ENCODE measurements at regions not wholly inside any gene's neighbourhood (a gene's known extent, or its start where the extent isn't known, plus 50 kb on each side); places are given as distances from the start of the nearest gene placed in this dataset.

DNA sequence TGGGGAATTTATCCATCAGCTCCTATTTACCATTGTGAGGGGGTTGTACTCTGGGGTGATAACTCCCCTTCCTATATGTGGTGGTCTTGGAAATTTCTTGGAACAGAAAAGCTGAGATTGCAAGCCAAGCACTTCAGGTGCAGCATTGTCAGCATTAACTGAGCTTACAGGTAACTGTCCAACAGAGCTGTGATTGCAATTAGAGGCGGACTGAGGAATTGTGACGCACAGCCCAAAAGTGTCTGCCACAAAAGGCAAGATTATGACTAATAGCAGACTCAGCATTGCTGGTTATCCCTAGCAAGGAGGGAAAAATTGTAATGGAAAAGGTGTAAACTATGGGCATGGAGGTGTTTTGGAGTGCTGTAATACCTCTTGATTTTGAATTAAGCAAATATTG is 126.1 kb upstream of the AGR3 start:
- no peaks in the 10 kb centered on the region for H3K9me3 ChIP-seq
- Mint-ChIP-seq H3K27me3 (ENCODE audit: insufficient read depth, unreplicated experiment) (no peaks in the 10 kb centered on the region), H3K4me1 (ENCODE audit: low read depth, unreplicated experiment) (no peaks in the 10 kb centered on the region), H3K27ac (ENCODE audit: unreplicated experiment) (no peak overlapping the region), H3K9me3 (ENCODE audit: unreplicated experiment) (peaks cover 33% of the 10 kb centered on the region), H3K36me3 (ENCODE audit: insufficient read depth, unreplicated experiment) (no peaks in the 10 kb centered on the region), H3K4me3 (ENCODE audit: unreplicated experiment) (no peak overlapping the region)
- no peak for TF ChIP-seq CTCF (IDR thresholded peaks at IDR 0.05; ENCODE audit: insufficient read depth in 1 of 2, low read depth in 1 of 2, low read length in 1 of 2, severe bottlenecking in 1 of 2, unreplicated experiment in 1 of 2)
- no peaks in the 10 kb centered on the region for H3K4me1 ChIP-seq
- POLR2A ChIA-PET, result no interaction called here
- H3K36me3 ChIP-seq (ENCODE audit: control insufficient read depth, insufficient read depth, low read length), result no peaks in the 10 kb centered on the region
- BruUV-seq (replicated peaks), result no TSS peak
- H3K27me3 ChIP-seq (replicated peaks; ENCODE audit: control insufficient read depth, insufficient read depth, low read length), result no peaks in the 10 kb centered on the region
- CTCF ChIA-PET, result no interaction called here
- DNase-seq, result no peak
- intact Hi-C loops (cut with micrococcal nuclease; ENCODE audit: unreplicated experiment), result no loop called here
- no peak overlapping the region for H3K4me3 ChIP-seq (ENCODE audit: low read depth, low read length)

GRCh38 chr7:17009007-17009719 is 127.4 kb upstream of the AGR3 start:
- intact Hi-C loops (cut with micrococcal nuclease; ENCODE audit: unreplicated experiment), result loop anchor here (1.0 kb wide), 1 partner anchor 637 kb away; no protein-coding TSS in a partner anchor
- no peak overlapping the region for H3K4me3 Mint-ChIP-seq (ENCODE audit: unreplicated experiment)
- peak; percentile 15 to 49 for TF ChIP-seq CTCF (IDR thresholded peaks at IDR 0.05; ENCODE audit: insufficient read depth in 1 of 2, low read depth in 1 of 2, low read length in 1 of 2, severe bottlenecking in 1 of 2, unreplicated experiment in 1 of 2)
- Histone ChIP-seq H3K4me1 (no peaks in the 10 kb centered on the region), H3K4me3 (ENCODE audit: low read depth, low read length) (no peak overlapping the region), H3K36me3 (ENCODE audit: control insufficient read depth, insufficient read depth, low read length) (no peaks in the 10 kb centered on the region), H3K9me3 (no peaks in the 10 kb centered on the region), H3K27me3 (replicated peaks; ENCODE audit: control insufficient read depth, insufficient read depth, low read length) (no peaks in the 10 kb centered on the region)
- H3K9me3 Mint-ChIP-seq (ENCODE audit: unreplicated experiment), result peaks cover 20% of the 10 kb centered on the region
- ChIA-PET CTCF (interaction anchor here (0.8 kb wide), 1 partner anchor 26 kb away, joined by 5 read pairs; no protein-coding TSS in a partner anchor), POLR2A (interaction anchor here (1.1 kb wide), 1 partner anchor 289 kb away, joined by 4 read pairs; the partner anchor contains the start of gene AHR)
- no peak for DNase-seq
- no peaks in the 10 kb centered on the region for H3K36me3 Mint-ChIP-seq (ENCODE audit: insufficient read depth, unreplicated experiment)
- H3K27ac Mint-ChIP-seq (ENCODE audit: unreplicated experiment), result no peak overlapping the region
- no TSS peak for BruUV-seq (replicated peaks)
- no peaks in the 10 kb centered on the region for H3K4me1 Mint-ChIP-seq (ENCODE audit: low read depth, unreplicated experiment)
- H3K27me3 Mint-ChIP-seq (ENCODE audit: insufficient read depth, unreplicated experiment), result no peaks in the 10 kb centered on the region

DNA sequence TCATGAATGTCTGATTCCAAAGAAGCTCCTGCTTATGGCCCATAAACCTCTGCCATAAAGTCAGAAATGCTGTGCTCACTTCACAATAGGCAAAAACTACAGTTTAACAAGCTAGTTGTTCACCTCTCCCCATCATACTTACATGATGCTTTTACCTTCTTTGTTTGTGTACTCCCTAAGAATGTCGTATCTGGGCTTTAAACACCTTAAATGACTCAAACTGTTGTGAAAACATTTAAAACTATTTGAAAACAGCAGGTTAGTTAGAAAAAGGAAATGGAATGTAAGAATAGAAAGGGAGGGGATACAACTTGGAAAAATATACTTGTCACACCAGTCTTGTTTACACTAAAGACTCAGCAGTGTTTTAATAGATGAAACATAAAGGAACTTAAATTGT is 128.2 kb upstream of the AGR3 start:
- Mint-ChIP-seq H3K4me3 (ENCODE audit: unreplicated experiment) (no peak overlapping the region), H3K27me3 (ENCODE audit: insufficient read depth, unreplicated experiment) (no peaks in the 10 kb centered on the region), H3K9me3 (ENCODE audit: unreplicated experiment) (peaks cover 13% of the 10 kb centered on the region), H3K27ac (ENCODE audit: unreplicated experiment) (no peak overlapping the region), H3K36me3 (ENCODE audit: insufficient read depth, unreplicated experiment) (no peaks in the 10 kb centered on the region), H3K4me1 (ENCODE audit: low read depth, unreplicated experiment) (no peaks in the 10 kb centered on the region)
- no peaks in the 10 kb centered on the region for H3K27me3 ChIP-seq (replicated peaks; ENCODE audit: control insufficient read depth, insufficient read depth, low read length)
- CTCF ChIA-PET, result interaction anchor here (0.8 kb wide), 1 partner anchor 27 kb away, joined by 5 read pairs; no protein-coding TSS in a partner anchor
- no peak for DNase-seq
- H3K36me3 ChIP-seq (ENCODE audit: control insufficient read depth, insufficient read depth, low read length), result no peaks in the 10 kb centered on the region
- intact Hi-C loops (cut with micrococcal nuclease; ENCODE audit: unreplicated experiment), result loop anchor here (1.0 to 2.0 kb wide), 2 partner anchors 149 to 636 kb away; no protein-coding TSS in a partner anchor
- H3K4me3 ChIP-seq (ENCODE audit: low read depth, low read length), result no peak overlapping the region
- no peak for TF ChIP-seq CTCF (IDR thresholded peaks at IDR 0.05; ENCODE audit: insufficient read depth in 1 of 2, low read depth in 1 of 2, low read length in 1 of 2, severe bottlenecking in 1 of 2, unreplicated experiment in 1 of 2)
- no TSS peak for BruUV-seq (replicated peaks)
- H3K4me1 ChIP-seq, result no peaks in the 10 kb centered on the region
- no peaks in the 10 kb centered on the region for H3K9me3 ChIP-seq
- POLR2A ChIA-PET, result interaction anchor here (1.1 kb wide), 1 partner anchor 289 kb away, joined by 4 read pairs; the partner anchor contains the start of gene AHR
